Neural cell (in vitro differentiated cells): ENCODE measurements at regions not wholly inside any gene's neighbourhood (a gene's known extent, or its start where the extent isn't known, plus 50 kb on each side); places are given as distances from the start of the nearest gene placed in this dataset.

Experiments used
- H2AFZ ChIP-seq: fragments of 200-600, 300-800 bp; sonication (generic), shearing (Covaris generic); 2 replicates; pipeline ENCODE4 v1.6.0; 2014; ENCODE audit warnings: low read depth, mild to moderate bottlenecking, antibody characterized with exemption, low read length, moderate library complexity
- H3F3A ChIP-seq: fragments of 200-600 bp; shearing (Covaris generic); 2 replicates; pipeline ENCODE4 v1.6.1; 2016; ENCODE audit warnings: mild to moderate bottlenecking, moderate library complexity, mixed read lengths, antibody characterized with exemption, low read length; ENCODE audit not compliant: insufficient read depth, poor library complexity, severe bottlenecking
- H3K27ac ChIP-seq: fragments of 200-600, 300-800 bp; sonication (generic), shearing (Covaris generic); 2 replicates; pipeline ENCODE4 v1.5.1; 2014; ENCODE audit warnings: mild to moderate bottlenecking, low read length, moderate library complexity
- H3K27me3 ChIP-seq: fragments of 300-800, 200-600 bp; sonication (generic), shearing (Covaris generic); 2 replicates; pipeline ENCODE4 v1.6.0; 2014; ENCODE audit warnings: mild to moderate bottlenecking, low read depth, low read length, moderate library complexity; ENCODE audit not compliant: insufficient read depth
- H3K36me3 ChIP-seq: fragments of 300-800, 200-600 bp; sonication (generic), shearing (Covaris generic); 2 replicates; pipeline ENCODE4 v1.5.1; 2014; ENCODE audit warnings: mild to moderate bottlenecking, antibody characterized with exemption, low read length, moderate library complexity; ENCODE audit not compliant: insufficient read depth
- H3K4me2 ChIP-seq: fragments of 300-800, 200-600 bp; sonication (generic), shearing (Covaris generic); 2 replicates; pipeline ENCODE4 v1.6.0; 2014; ENCODE audit warnings: mild to moderate bottlenecking, low read length
- H3K4me3 ChIP-seq: fragments of 300-800, 200-600 bp; sonication (generic), shearing (Covaris generic); 2 replicates; pipeline ENCODE4 v1.5.1; 2014; ENCODE audit warnings: mild to moderate bottlenecking, low read length, moderate library complexity
- H3K79me2 ChIP-seq: fragments of 200-600 bp; shearing (Covaris generic); replicated peaks from 2 replicates; pipeline ENCODE4 v1.6.0; 2014; ENCODE audit warnings: mild to moderate bottlenecking, low read length, moderate library complexity; ENCODE audit not compliant: insufficient read depth
- H3K9ac ChIP-seq: fragments of 300-800, 200-600 bp; sonication (generic), shearing (Covaris generic); 2 replicates; pipeline ENCODE4 v1.6.1; 2016; ENCODE audit warnings: mild to moderate bottlenecking, low read length, mixed read lengths
- H3K9me2 ChIP-seq: fragments of 200-600 bp; shearing (Covaris generic); 2 replicates; pipeline ENCODE4 v1.6.1; 2016; ENCODE audit warnings: mild to moderate bottlenecking, low read length, mixed read lengths; ENCODE audit not compliant: insufficient read depth
- H3K9me3 ChIP-seq: fragments of 200-600, 300-800 bp; sonication (generic), shearing (Covaris generic); 2 replicates; pipeline ENCODE4 v1.6.1; 2016; ENCODE audit warnings: mild to moderate bottlenecking, mixed run types, low read length, moderate library complexity, mixed read lengths
- H4K20me1 ChIP-seq: fragments of 200-600 bp; shearing (Covaris generic); 2 replicates; pipeline ENCODE4 v1.6.1; 2016; ENCODE audit warnings: mild to moderate bottlenecking, mixed run types; ENCODE audit not compliant: insufficient read depth
- CTCF ChIP-seq: fragments of 450-650 bp; IDR thresholded peaks from 2 replicates; pipeline ENCODE4 v1.5.1; 2014; ENCODE audit warnings: antibody characterized with exemption, mild to moderate bottlenecking, moderate library complexity; ENCODE audit not compliant: poor library complexity, severe bottlenecking
- EP300 ChIP-seq: fragments of 450-650 bp; conservative IDR thresholded peaks from 2 replicates; pipeline ENCODE4 v1.6.1; 2014; ENCODE audit warnings: antibody characterized with exemption, mild to moderate bottlenecking, moderate library complexity; ENCODE audit not compliant: poor library complexity, severe bottlenecking
- EZH2 ChIP-seq: fragments of 200-600, 300-800 bp; shearing (Covaris generic), sonication (generic); IDR thresholded peaks from 2 replicates; pipeline ENCODE4 v1.6.1; 2014; ENCODE audit warnings: antibody characterized with exemption, low read length, borderline replicate concordance, mild to moderate bottlenecking; ENCODE audit not compliant: insufficient read depth, poor library complexity, severe bottlenecking
- MXI1 ChIP-seq: fragments of 450-650 bp; conservative IDR thresholded peaks from 2 replicates; pipeline ENCODE4 v1.6.1; 2014; ENCODE audit warnings: antibody characterized with exemption, mild to moderate bottlenecking; ENCODE audit not compliant: poor library complexity, severe bottlenecking
- POLR2AphosphoS5 ChIP-seq: IDR thresholded peaks from 2 replicates; pipeline ENCODE4 v1.6.1; 2012
- RAD21 ChIP-seq: fragments of 450-650 bp; conservative IDR thresholded peaks from 2 replicates; pipeline ENCODE4 v1.6.1; 2014; ENCODE audit warnings: antibody characterized with exemption, mild to moderate bottlenecking, moderate library complexity
- REST ChIP-seq: IDR thresholded peaks from 2 replicates; pipeline ENCODE4 v1.6.1; 2012; ENCODE audit warnings: borderline replicate concordance
- SMC3 ChIP-seq: fragments of 450-650 bp; conservative IDR thresholded peaks from 2 replicates; pipeline ENCODE4 v1.6.1; 2014; ENCODE audit warnings: antibody characterized with exemption, mild to moderate bottlenecking, moderate library complexity; ENCODE audit not compliant: poor library complexity
- TAF1 ChIP-seq: IDR thresholded peaks from 2 replicates; pipeline ENCODE4 v1.6.1; 2012; ENCODE audit warnings: low read depth

DNA sequence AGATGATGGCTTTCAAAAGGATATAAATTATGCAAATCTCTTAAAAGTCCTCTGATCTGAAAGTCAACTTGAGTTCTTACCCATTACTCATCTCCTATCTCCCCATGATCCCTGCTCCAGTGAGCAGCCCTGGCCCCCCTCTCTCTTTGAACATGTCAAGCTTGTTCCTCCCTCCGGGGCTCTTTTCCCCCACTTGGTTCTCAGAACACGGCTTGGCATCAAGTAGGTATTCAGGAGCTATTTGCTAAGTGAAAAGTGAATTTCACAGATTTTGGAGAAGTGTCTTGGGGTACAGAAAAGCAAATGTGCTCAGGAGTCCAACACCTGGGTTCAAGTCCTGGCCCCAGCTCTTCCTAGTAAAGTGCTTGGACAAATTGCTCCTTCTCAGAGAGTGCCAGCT, 98.3 kb upstream of the CTBP2 start:
- Histone ChIP-seq H3K27ac (no peak overlapping the region), H3K27me3 (no peaks in the 10 kb centered on the region), H3K36me3 (no peaks in the 10 kb centered on the region), H3K79me2 (no peaks in the 10 kb centered on the region), H3K9me2 (no peaks in the 10 kb centered on the region), H3F3A (no peaks in the 10 kb centered on the region), H3K9me3 (no peaks in the 10 kb centered on the region), H3K4me2 (no peak overlapping the region), H2AFZ (no peak overlapping the region), H3K9ac (no peak overlapping the region), H3K4me3 (no peak overlapping the region), H4K20me1 (no peaks in the 10 kb centered on the region)
- no peak for TF ChIP-seq EP300
- TF ChIP-seq CTCF: no peak
- TF ChIP-seq REST: no peak
- no peak for TF ChIP-seq EZH2
- TF ChIP-seq RAD21: no peak
- no peak for TF ChIP-seq SMC3

DNA sequence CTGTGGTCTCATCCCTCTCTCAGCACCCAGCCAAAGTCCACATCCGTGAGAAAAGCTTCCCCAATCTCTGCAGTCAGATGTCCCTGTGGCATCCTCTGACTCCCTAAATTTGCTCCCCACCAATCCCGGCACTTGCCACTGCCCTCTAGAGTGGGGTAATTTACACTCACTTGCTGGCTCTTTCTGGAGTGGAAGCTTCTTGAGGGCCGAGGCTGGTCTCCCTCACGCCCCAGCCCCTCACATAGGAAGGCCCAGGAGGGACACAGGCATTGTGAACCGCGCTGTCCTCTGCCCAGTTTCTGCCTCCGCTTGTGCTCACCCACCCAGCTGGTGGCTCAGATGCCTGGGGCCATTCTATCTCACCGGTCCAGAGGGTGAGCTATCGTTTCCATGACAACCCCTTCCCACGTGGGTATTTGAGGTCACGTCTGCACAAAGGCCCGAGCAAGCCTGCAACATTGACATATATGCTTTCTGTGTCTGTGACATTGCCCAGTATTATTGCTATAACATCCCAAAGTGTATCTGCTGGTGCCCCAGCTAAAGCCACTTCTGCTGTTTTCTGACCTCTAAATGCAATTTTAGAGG, 97.3 kb upstream of the CTBP2 start:
- H3K9ac ChIP-seq: no peak overlapping the region
- H2AFZ ChIP-seq: no peak overlapping the region
- TF ChIP-seq POLR2AphosphoS5: no peak
- TF ChIP-seq CTCF: no peak
- no peak for TF ChIP-seq MXI1
- no peak for TF ChIP-seq EP300
- TF ChIP-seq TAF1: no peak
- TF ChIP-seq SMC3: no peak
- no peak for TF ChIP-seq RAD21
- TF ChIP-seq REST: no peak
- no peak for TF ChIP-seq EZH2
- H3K79me2 ChIP-seq: no peaks in the 10 kb centered on the region
- H4K20me1 ChIP-seq: no peaks in the 10 kb centered on the region
- H3K27me3 ChIP-seq: no peaks in the 10 kb centered on the region
- H3F3A ChIP-seq: no peaks in the 10 kb centered on the region
- H3K9me3 ChIP-seq: no peaks in the 10 kb centered on the region
- no peaks in the 10 kb centered on the region for H3K9me2 ChIP-seq
- no peak overlapping the region for H3K27ac ChIP-seq
- H3K36me3 ChIP-seq: no peaks in the 10 kb centered on the region
- no peak overlapping the region for H3K4me3 ChIP-seq
- H3K4me2 ChIP-seq: no peak overlapping the region
